Non-pigmented ciliary epithelial cell (primary cell): ENCODE measurements at regions not wholly inside any gene's neighbourhood (a gene's known extent, or its start where the extent isn't known, plus 50 kb on each side); places are given as distances from the start of the nearest gene placed in this dataset.

Experiments
- DNase-seq: peaks from one replicate; pipeline ENCODE4 v3.0.0-alpha.2; 2010; ENCODE audit warnings: low read depth

GRCh38 chr9:19597176-19597575, 188.4 kb downstream of the ACER2 start:
- no peak for DNase-seq

- no peak for DNase-seq
These were observed 186.2 kb downstream of the ACER2 start for GRCh38 chr9:19595003-19595402.

- no peak for DNase-seq
These were observed 178.9 kb downstream of the ACER2 start for GRCh38 chr9:19587678-19588077.

- no peak for DNase-seq
These were observed 175.1 kb downstream of the ACER2 start for GRCh38 chr9:19583890-19584289.

GRCh38 chr9:19577411-19577810, 168.6 kb downstream of the ACER2 start:
- DNase-seq, result no peak

- no peak for DNase-seq
These were observed 160.1 kb downstream of the ACER2 start for GRCh38 chr9:19568946-19569345.

GRCh38 chr9:19564396-19565061, 155.7 kb downstream of the ACER2 start:
- no peak for DNase-seq

GRCh38 chr9:19555214-19555613, 146.4 kb downstream of the ACER2 start:
- no peak for DNase-seq

- DNase-seq, result no peak
These were observed 145.7 kb downstream of the ACER2 start for GRCh38 chr9:19554529-19554928.

GRCh38 chr9:19553441-19553840, 144.6 kb downstream of the ACER2 start:
- no peak for DNase-seq

GRCh38 chr9:19552282-19553105, 143.7 kb downstream of the ACER2 start:
- DNase-seq, result no peak

- DNase-seq, result no peak
These were observed 142.5 kb downstream of the ACER2 start for GRCh38 chr9:19551124-19551929.

- no peak for DNase-seq
These were observed 141.2 kb downstream of the ACER2 start for GRCh38 chr9:19550009-19550408.

GRCh38 chr9:19533373-19533772, 124.6 kb downstream of the ACER2 start:
- DNase-seq, result peak; percentile 14

GRCh38 chr9:19527663-19528062, 118.9 kb downstream of the ACER2 start:
- DNase-seq, result no peak

- DNase-seq, result no peak
These were observed 113.7 kb downstream of the ACER2 start for GRCh38 chr9:19522558-19522957.

GRCh38 chr9:19521205-19521604, 112.4 kb downstream of the ACER2 start:
- DNase-seq, result no peak

- no peak for DNase-seq
These were observed 108.6 kb downstream of the ACER2 start for GRCh38 chr9:19517202-19517942.

GRCh38 chr9:19516348-19516747, 107.5 kb downstream of the ACER2 start:
- DNase-seq, result no peak

- DNase-seq, result no peak
These were observed 105.0 kb downstream of the ACER2 start for GRCh38 chr9:19513671-19514275.

GRCh38 chr9:19512103-19512832, 103.5 kb downstream of the ACER2 start:
- DNase-seq, result no peak
